Stomach (tissue), 8 donors: ENCODE measurements at regions not wholly inside any gene's neighbourhood (a gene's known extent, or its start where the extent isn't known, plus 50 kb on each side); places are given as distances from the start of the nearest gene placed in this dataset.
A peak's percentile ranks its signal among the peaks of the same experiment; 100 is the strongest.
"Not testable (repeated sequence)": the region's sequence is repeated elsewhere in the genome, so short reads cannot be mapped to it uniquely, and the experiment has no call there.

Experiments
- DNase-seq, 2 donors: peaks; one replicate each; pipeline versions ENCODE4 v3.0.0 to v3.0.0-alpha.2; 2013 to 2019
- H3K27ac ChIP-seq, 5 donors: fragments of 200-600 bp in 4 of 5; sonication (generic) in 4 of 5; one replicate each; pipeline ENCODE4 v1.5.1; 2013 to 2019; ENCODE audit warnings: mild to moderate bottlenecking in 1 of 5, moderate library complexity in 1 of 5
- H3K27me3 ChIP-seq, 3 donors: fragments of 200-600 bp; sonication (generic); one replicate each; pipeline ENCODE4 v1.5.1; 2017 to 2019; ENCODE audit warnings: mixed run types in 1 of 3
- H3K36me3 ChIP-seq, 4 donors: fragments of 200-600 bp; sonication (generic); 1 replicate in 3 of 4; 2 replicates in 1 of 4; pipeline ENCODE4 v1.5.1; 2016 to 2019
- H3K4me1 ChIP-seq, 4 donors: fragments of 200-600 bp; sonication (generic); one replicate each; pipeline ENCODE4 v1.5.1; 2016 to 2019
- H3K4me3 ChIP-seq, 4 donors: fragments of 200-600 bp; sonication (generic) in 3 of 4; one replicate each; pipeline ENCODE4 v1.5.1; 2016 to 2019; ENCODE audit warnings: mild to moderate bottlenecking in 1 of 4
- H3K9me3 ChIP-seq, 4 donors: fragments of 200-600 bp; sonication (generic); one replicate each; pipeline ENCODE4 v1.5.1; 2016 to 2019
- EP300 ChIP-seq: sonication (generic); formaldehyde crosslinking; IDR thresholded peaks from one replicate; pipeline ENCODE4 v1.6.1; 2017; ENCODE audit warnings: antibody characterized with exemption
- POLR2A ChIP-seq, 4 donors: fragments of 450-650 bp; IDR thresholded peaks; one replicate each; pipeline ENCODE4 v1.6.1; 2016; ENCODE audit warnings: antibody characterized with exemption in 4 of 4, control low read depth in 2 of 4, mild to moderate bottlenecking in 1 of 4, moderate library complexity in 1 of 4
- POLR2AphosphoS5 ChIP-seq, 3 donors: sonication (generic); formaldehyde crosslinking; IDR thresholded peaks; one replicate each; pipeline ENCODE4 v1.6.1; 2016; ENCODE audit warnings: antibody characterized with exemption in 3 of 3
- WGBS, 5 donors: extraction: QIAGEN DNeasy Blood & Tissue Kit in 3 of 5; methylation state at CpG; one replicate each; pipeline versions ENCODE4 v1.1.5 to v1.1.7; 2013 to 2018; 5-methylcytosine and 5-hydroxymethylcytosine counted together
- intact Hi-C: fragments of 100-400 bp; cut with DNase I; formaldehyde crosslinking; loops from one replicate; pipeline ENCODE4 v1.15.1; 2023; ENCODE audit warnings: low total_unique reads
- TF ChIP-seq, protein P1 (sequence below), 7 experiments: fragments of 450-650 bp in 4 of 7; fragments of 200-600 bp in 3 of 7; sonication (generic) in 3 of 7; IDR thresholded peaks; one replicate each; pipeline ENCODE4 v1.5.1; 2016 to 2019; ENCODE audit warnings: antibody characterized with exemption in 7 of 7, control low read depth in 2 of 7, mild to moderate bottlenecking in 1 of 7
- donor health status: healthy with polysubstance abuse.
- donor health status: Bipolar disorder and iron deficiency.
- donor health status: healthy.

DNA sequence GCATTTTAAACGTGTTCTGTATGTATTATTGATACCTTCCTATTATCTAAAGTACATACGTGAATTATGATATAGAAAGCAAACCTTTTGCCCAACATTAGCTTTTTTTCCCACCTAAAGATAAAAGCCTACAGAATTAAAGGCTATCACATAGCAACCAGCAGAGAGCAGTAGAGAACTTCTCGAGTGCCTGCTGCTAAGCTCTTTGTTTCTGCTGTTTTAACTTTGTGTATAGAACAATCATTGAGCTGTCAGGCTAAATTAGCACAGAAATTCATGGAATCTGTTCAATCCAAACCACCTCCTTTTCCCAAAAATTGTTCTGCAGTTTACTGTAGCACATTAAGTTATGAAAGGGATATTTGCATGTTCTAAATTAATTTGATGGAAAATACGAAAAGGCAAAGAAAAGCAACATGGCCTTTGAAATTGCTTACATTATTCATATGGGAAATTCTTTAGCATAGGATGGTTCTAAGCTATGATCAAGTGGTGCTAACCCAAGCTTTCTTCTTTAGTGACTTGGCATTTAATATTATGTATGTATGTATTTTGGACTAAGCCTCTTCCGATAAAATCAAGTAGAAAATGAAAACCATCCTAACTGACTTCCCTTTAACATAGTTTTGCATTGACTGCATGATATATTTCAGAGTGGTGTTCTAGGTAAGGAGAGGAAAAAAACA, 1288.5 kb downstream of the GATA3 start:
- peaks cover 0 to 6% (median 3%) of the 10 kb centered on the region in 4 donors for H3K9me3 ChIP-seq
- no peak for TF ChIP-seq POLR2A (IDR thresholded peaks at IDR 0.05)
- TF ChIP-seq, protein P1, sequence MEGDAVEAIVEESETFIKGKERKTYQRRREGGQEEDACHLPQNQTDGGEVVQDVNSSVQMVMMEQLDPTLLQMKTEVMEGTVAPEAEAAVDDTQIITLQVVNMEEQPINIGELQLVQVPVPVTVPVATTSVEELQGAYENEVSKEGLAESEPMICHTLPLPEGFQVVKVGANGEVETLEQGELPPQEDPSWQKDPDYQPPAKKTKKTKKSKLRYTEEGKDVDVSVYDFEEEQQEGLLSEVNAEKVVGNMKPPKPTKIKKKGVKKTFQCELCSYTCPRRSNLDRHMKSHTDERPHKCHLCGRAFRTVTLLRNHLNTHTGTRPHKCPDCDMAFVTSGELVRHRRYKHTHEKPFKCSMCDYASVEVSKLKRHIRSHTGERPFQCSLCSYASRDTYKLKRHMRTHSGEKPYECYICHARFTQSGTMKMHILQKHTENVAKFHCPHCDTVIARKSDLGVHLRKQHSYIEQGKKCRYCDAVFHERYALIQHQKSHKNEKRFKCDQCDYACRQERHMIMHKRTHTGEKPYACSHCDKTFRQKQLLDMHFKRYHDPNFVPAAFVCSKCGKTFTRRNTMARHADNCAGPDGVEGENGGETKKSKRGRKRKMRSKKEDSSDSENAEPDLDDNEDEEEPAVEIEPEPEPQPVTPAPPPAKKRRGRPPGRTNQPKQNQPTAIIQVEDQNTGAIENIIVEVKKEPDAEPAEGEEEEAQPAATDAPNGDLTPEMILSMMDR (IDR thresholded peaks at IDR 0.05) = peak in 5 of 7 experiments; percentile 11 to 52 (median 40)
- WGBS, 5 donors = 36 to 39% (median 38%) methylated on average over 5 of the region's 5 CpGs
- H3K4me3 ChIP-seq = no peak overlapping the region
- H3K4me1 ChIP-seq = peaks cover 0 to 8% (median 3%) of the 10 kb centered on the region in 4 donors
- H3K27me3 ChIP-seq = no peaks in the 10 kb centered on the region
- intact Hi-C loops = no loop called here
- H3K27ac ChIP-seq = no peak overlapping the region
- no peaks in the 10 kb centered on the region for H3K36me3 ChIP-seq
- DNase-seq = peak in 1 of 2 donors; percentile 75

DNA sequence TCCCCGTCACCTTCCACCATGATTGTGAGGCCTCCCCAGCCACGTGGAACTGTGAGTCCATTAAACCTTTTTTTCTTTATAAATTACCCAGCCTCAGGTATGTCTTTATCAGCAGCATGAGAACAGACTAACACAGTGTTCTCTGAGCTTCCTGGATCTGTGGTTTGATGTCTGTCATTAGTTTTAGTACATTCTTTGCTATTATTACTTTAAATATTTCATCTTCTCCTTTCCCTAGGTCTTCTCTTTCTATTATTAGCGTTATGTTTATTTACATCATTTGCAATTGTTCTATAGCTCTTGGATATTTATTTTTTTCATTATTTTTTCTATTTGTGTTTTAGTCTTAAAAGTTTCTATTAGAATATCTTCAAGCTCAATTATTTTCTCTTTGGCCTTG, 1293.4 kb downstream of the GATA3 start:
- DNase-seq, H3K27me3 ChIP-seq, H3K36me3 ChIP-seq, H3K4me1 ChIP-seq, intact Hi-C loops, H3K27ac ChIP-seq, H3K4me3 ChIP-seq, H3K9me3 ChIP-seq: not testable (repeated sequence)
- 78 to 86% (median 85%) methylated on average over 3 of the region's 3 CpGs for WGBS, 5 donors

DNA sequence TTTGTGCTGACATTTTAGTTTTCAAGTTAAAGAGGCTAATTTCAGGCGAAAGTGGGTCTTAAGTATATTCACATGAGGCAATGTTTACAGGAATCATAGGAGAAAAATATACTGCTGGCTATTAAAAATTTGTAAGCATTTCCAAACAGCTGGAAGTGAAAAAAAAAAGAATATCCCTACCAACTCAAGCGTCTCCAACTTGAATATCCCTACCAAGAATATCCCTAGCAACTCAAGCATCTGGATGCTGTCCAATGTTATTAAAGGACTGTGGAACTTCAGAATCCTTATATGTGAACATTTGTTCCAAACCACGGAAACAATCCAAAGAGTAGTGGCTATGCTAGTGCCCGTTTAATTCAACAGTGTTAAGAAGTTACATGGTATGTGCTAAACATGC, 1303.0 kb downstream of the GATA3 start:
- H3K4me3 ChIP-seq = no peak overlapping the region
- no peaks in the 10 kb centered on the region for H3K9me3 ChIP-seq
- H3K27me3 ChIP-seq = no peaks in the 10 kb centered on the region
- intact Hi-C loops = no loop called here
- no peaks in the 10 kb centered on the region for H3K4me1 ChIP-seq
- 52 to 80% (median 67%) methylated on average over 4 of the region's 4 CpGs for WGBS, 5 donors
- no peak overlapping the region for H3K27ac ChIP-seq
- TF ChIP-seq, protein P1 (IDR thresholded peaks at IDR 0.05) = no peak
- TF ChIP-seq EP300 (no peak), POLR2AphosphoS5 (IDR thresholded peaks at IDR 0.05) (no peak), POLR2A (IDR thresholded peaks at IDR 0.05) (no peak)
- H3K36me3 ChIP-seq = no peaks in the 10 kb centered on the region
- DNase-seq = peak in 1 of 2 donors; percentile 46

DNA sequence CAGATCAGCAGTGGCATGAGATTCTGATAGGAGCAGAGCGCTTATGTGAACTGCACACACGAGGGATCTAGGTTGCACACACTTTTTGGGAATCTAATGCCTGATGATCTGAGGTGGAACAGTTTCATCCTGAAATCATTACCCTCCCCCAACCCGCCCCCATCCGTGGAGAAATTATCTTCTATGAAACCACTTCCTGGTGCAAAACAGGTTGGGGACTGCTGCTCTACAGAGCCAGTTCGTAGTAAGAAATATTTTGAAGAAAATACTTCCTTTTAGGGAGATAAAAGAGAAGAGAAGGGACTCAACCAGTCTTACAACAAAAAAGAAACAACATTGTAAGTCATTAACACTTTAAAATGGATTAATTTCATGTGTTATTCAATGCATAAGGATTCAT, 1308.2 kb downstream of the GATA3 start:
- Histone ChIP-seq H3K27me3 (no peaks in the 10 kb centered on the region), H3K4me3 (no peak overlapping the region), H3K9me3 (no peaks in the 10 kb centered on the region), H3K36me3 (no peaks in the 10 kb centered on the region), H3K27ac (no peak overlapping the region), H3K4me1 (no peaks in the 10 kb centered on the region)
- TF ChIP-seq, protein P1 (IDR thresholded peaks at IDR 0.05) = no peak
- no peak for TF ChIP-seq EP300
- no peak for TF ChIP-seq POLR2A (IDR thresholded peaks at IDR 0.05)
- intact Hi-C loops = no loop called here
- 54 to 61% (median 58%) methylated on average over 5 of the region's 5 CpGs for WGBS, 5 donors
- no peak for DNase-seq

DNA sequence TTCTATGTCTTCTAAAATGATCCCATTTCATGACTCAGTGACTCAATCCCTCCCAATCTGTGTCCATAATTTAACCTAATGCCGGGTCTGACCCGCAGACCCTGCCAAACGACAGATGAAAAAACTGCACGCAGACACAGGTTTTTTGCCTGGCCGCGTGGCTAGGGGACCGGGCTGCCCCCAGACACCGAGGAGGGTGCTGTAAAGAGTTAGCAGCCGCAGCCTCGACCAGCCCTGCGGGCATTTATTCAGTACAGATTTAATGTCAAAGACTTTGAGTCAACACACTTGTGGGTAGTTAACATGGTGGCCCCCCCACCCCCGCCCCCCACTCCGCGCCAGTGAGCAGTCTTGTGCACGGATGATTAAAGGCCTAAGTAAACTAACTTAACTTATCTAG, 1324.7 kb downstream of the GATA3 start:
- TF ChIP-seq, protein P1 (IDR thresholded peaks at IDR 0.05) = no peak
- TF ChIP-seq POLR2AphosphoS5 (IDR thresholded peaks at IDR 0.05) (no peak), EP300 (no peak), POLR2A (IDR thresholded peaks at IDR 0.05) (no peak)
- Histone ChIP-seq H3K36me3 (no peaks in the 10 kb centered on the region), H3K27ac (no peak overlapping the region), H3K4me3 (no peak overlapping the region), H3K9me3 (no peaks in the 10 kb centered on the region), H3K27me3 (no peaks in the 10 kb centered on the region), H3K4me1 (no peaks in the 10 kb centered on the region)
- no peak for DNase-seq
- intact Hi-C loops = no loop called here
- 87 to 91% (median 88%) methylated on average over 15 of the region's 15 CpGs for WGBS, 5 donors
